ENCODE measurements at regions not wholly inside any gene's neighbourhood (a gene's known extent, or its start where the extent isn't known, plus 50 kb on each side); places are given as distances from the start of the nearest gene placed in this dataset.
A peak's percentile ranks its signal among the peaks of the same experiment; 100 is the strongest.

- intact Hi-C loops (cut with DNase I) = no loop called here
Measured at GRCh38 chr11:107180236-107180635, 162.0 kb upstream of the GUCY1A2 start.

GRCh38 chr11:107179829-107180228, 161.6 kb upstream of the GUCY1A2 start:
- intact Hi-C loops (cut with DNase I) = no loop called here
- DNase-seq = no peak
- H3K9me3 ChIP-seq = no peaks in the 10 kb centered on the region
- no peaks in the 10 kb centered on the region for H3K36me3 ChIP-seq
- TF ChIP-seq CTCF (IDR thresholded peaks at IDR 0.05) (no peak), POLR2AphosphoS5 (IDR thresholded peaks at IDR 0.05) (no peak)
- WGBS, 2 donors = 71 to 80% methylated on average over 1 of the region's 1 CpG
- H3K4me1 ChIP-seq = no peaks in the 10 kb centered on the region
- no peaks in the 10 kb centered on the region for H3K27me3 ChIP-seq
- no peak overlapping the region for H3K27ac ChIP-seq
- no peak overlapping the region for H3K4me3 ChIP-seq

More at GRCh38 chr11:107180236-107180635, 162.0 kb upstream of the GUCY1A2 start:
- H3K9me3 ChIP-seq = no peaks in the 10 kb centered on the region
- no peak for TF ChIP-seq CTCF (IDR thresholded peaks at IDR 0.05)
- no peak for TF ChIP-seq POLR2A (IDR thresholded peaks at IDR 0.05)
- H3K27me3 ChIP-seq = no peaks in the 10 kb centered on the region
- no peaks in the 10 kb centered on the region for H3K36me3 ChIP-seq
- 50 to 64% methylated on average over 1 of the region's 1 CpG for WGBS, 2 donors
- no peak overlapping the region for H3K4me3 ChIP-seq
- no peaks in the 10 kb centered on the region for H3K4me1 ChIP-seq
- no peak for DNase-seq
- H3K27ac ChIP-seq = no peak overlapping the region

GRCh38 chr11:107177106-107177477, 158.8 kb upstream of the GUCY1A2 start:
- DNase-seq = no peak
- H3K9me3 ChIP-seq = no peaks in the 10 kb centered on the region
- 88 to 93% methylated on average over 15 of the region's 15 CpGs for whole genome bisulfite sequencing, 2 donors
- H3K36me3 ChIP-seq = no peaks in the 10 kb centered on the region
- intact Hi-C loops (cut with DNase I) = no loop called here
- H3K4me3 ChIP-seq = no peak overlapping the region
- no peak for TF ChIP-seq CTCF (IDR thresholded peaks at IDR 0.05)
- H3K27ac ChIP-seq = no peak overlapping the region
- H3K4me1 ChIP-seq = no peaks in the 10 kb centered on the region
- H3K27me3 ChIP-seq = no peaks in the 10 kb centered on the region

GRCh38 chr11:107176148-107177105, 158.2 kb upstream of the GUCY1A2 start:
- WGBS, 2 donors = 93 to 95% methylated on average over 37 of the region's 37 CpGs
- Histone ChIP-seq H3K36me3 (no peaks in the 10 kb centered on the region), H3K27ac (no peak overlapping the region), H3K4me1 (no peaks in the 10 kb centered on the region), H3K9me3 (no peaks in the 10 kb centered on the region), H3K4me3 (no peak overlapping the region), H3K27me3 (no peaks in the 10 kb centered on the region)
- TF ChIP-seq CTCF (IDR thresholded peaks at IDR 0.05) (no peak), POLR2A (IDR thresholded peaks at IDR 0.05) (no peak), EP300 (IDR thresholded peaks at IDR 0.05) (no peak), POLR2AphosphoS5 (IDR thresholded peaks at IDR 0.05) (no peak)
- peak; percentile 62 for DNase-seq
- intact Hi-C loops (cut with DNase I) = no loop called here

GRCh38 chr11:107174856-107175255, 156.6 kb upstream of the GUCY1A2 start:
- Histone ChIP-seq H3K9me3 (no peaks in the 10 kb centered on the region), H3K27ac (no peak overlapping the region), H3K4me1 (no peaks in the 10 kb centered on the region), H3K27me3 (no peaks in the 10 kb centered on the region), H3K4me3 (no peak overlapping the region), H3K36me3 (no peaks in the 10 kb centered on the region)
- intact Hi-C loops (cut with DNase I) = no loop called here
- WGBS, 2 donors = 83 to 86% methylated on average over 5 of the region's 5 CpGs
- no peak for DNase-seq
- TF ChIP-seq POLR2AphosphoS5 (IDR thresholded peaks at IDR 0.05) = no peak
- TF ChIP-seq CTCF (IDR thresholded peaks at IDR 0.05) = no peak
- no peak for TF ChIP-seq EP300 (IDR thresholded peaks at IDR 0.05)
- TF ChIP-seq POLR2A (IDR thresholded peaks at IDR 0.05) = no peak
